ENCODE measurements at regions not wholly inside any gene's neighbourhood (a gene's known extent, or its start where the extent isn't known, plus 50 kb on each side); places are given as distances from the start of the nearest gene placed in this dataset.

- Mint-ChIP-seq H3K4me3 (no peak overlapping the region), H3K9me3 (no peaks in the 10 kb centered on the region), H3K27ac (no peak overlapping the region), H3K36me3 (no peaks in the 10 kb centered on the region), H3K27me3 (ENCODE audit: low read depth in 3 of 3) (no peaks in the 10 kb centered on the region), H3K4me1 (peaks cover 7% of the 10 kb centered on the region)
- H3K9me3 ChIP-seq (replicated peaks in 1 of 2; ENCODE audit: control insufficient read depth in 1 of 2, insufficient read depth in 1 of 2, low read length in 2 of 2), result no peaks in the 10 kb centered on the region
- no peak overlapping the region for H3K4me3 ChIP-seq (replicated peaks in 1 of 3; ENCODE audit: low read depth in 2 of 3, low read length in 3 of 3)
- no peak for TF ChIP-seq CTCF (IDR thresholded peaks at IDR 0.05)
- H3K79me2 ChIP-seq (ENCODE audit: insufficient read depth, low read length), result no peaks in the 10 kb centered on the region
- DNase-seq, result no peak
- no peaks in the 10 kb centered on the region for H4K20me1 ChIP-seq (ENCODE audit: insufficient read depth, low read length)
- H3K27me3 ChIP-seq (ENCODE audit: control insufficient read depth in 2 of 2, insufficient read depth in 2 of 2, low read length in 2 of 2), result no peaks in the 10 kb centered on the region
- H3K4me2 ChIP-seq (replicated peaks; ENCODE audit: extremely low read depth, low read length, poor library complexity, severe bottlenecking), result no peak overlapping the region
- WGBS (ENCODE audit: insufficient coverage), result 100% methylated on average over 4 of the region's 4 CpGs
- peaks cover 4 to 8% of the 10 kb centered on the region in 2 donors for H3K4me1 ChIP-seq (ENCODE audit: control insufficient read depth in 1 of 2, insufficient read depth in 2 of 2, low read length in 2 of 2)
- intact Hi-C loops (cut with micrococcal nuclease), result no loop called here
- no peak overlapping the region for H3K27ac ChIP-seq (ENCODE audit: low read depth in 1 of 2, low read length in 2 of 2)
- no peak overlapping the region for H3K9ac ChIP-seq (ENCODE audit: insufficient read depth, low read length, poor library complexity, severe bottlenecking)
- no peaks in the 10 kb centered on the region for H3K36me3 ChIP-seq (replicated peaks in 1 of 2; ENCODE audit: control insufficient read depth in 1 of 2, insufficient read depth in 2 of 2, low read length in 2 of 2)
- no peak overlapping the region for H2AFZ ChIP-seq (ENCODE audit: insufficient read depth, low read depth, low read length, poor library complexity, severe bottlenecking)
Observed at GRCh38 chr4:81754169-81754568, 282.5 kb upstream of the RASGEF1B start.

DNA sequence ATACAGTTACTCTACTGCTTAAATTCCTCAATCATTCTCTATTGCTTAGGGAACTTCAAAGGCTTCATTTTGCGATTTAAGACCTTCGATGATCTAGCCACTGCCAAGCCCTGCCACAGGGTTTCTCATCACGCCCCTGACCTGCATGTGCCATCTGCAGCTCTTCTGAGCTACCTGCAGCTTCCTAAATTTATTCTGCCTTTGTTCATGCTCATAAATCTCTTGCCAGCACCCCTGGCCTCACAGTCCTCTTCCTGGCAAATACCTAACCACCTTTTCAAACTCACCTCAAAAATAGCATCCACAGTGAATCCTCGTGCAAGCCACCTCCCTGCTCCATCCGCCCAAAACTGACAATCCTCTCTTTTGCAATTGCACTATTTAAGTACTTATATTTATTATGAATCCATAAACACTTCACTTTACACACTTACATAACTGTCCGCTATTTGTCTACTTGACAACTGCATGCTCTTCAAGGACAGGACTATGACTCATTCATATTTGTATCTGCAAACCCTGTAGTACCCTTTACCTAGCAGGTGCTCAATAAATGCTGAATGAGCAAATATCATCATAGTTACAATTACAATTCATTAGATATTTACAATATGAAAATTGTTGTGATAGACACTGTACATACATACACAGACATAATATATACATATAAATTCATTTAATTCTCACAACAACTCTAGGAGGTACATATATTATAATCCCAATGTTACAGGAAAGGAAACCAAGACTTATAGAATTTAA lies 280.0 kb upstream of the RASGEF1B start:
- no peaks in the 10 kb centered on the region for H3K36me3 ChIP-seq (replicated peaks in 1 of 2; ENCODE audit: control insufficient read depth in 1 of 2, insufficient read depth in 2 of 2, low read length in 2 of 2)
- no peaks in the 10 kb centered on the region for H3K9me3 ChIP-seq (replicated peaks in 1 of 2; ENCODE audit: control insufficient read depth in 1 of 2, insufficient read depth in 1 of 2, low read length in 2 of 2)
- Mint-ChIP-seq H3K9me3 (no peaks in the 10 kb centered on the region), H3K27ac (no peak overlapping the region), H3K27me3 (ENCODE audit: low read depth in 3 of 3) (no peaks in the 10 kb centered on the region), H3K4me1 (peaks cover 10% of the 10 kb centered on the region), H3K36me3 (no peaks in the 10 kb centered on the region), H3K4me3 (no peak overlapping the region)
- H3K79me2 ChIP-seq (ENCODE audit: insufficient read depth, low read length), result no peaks in the 10 kb centered on the region
- DNase-seq, result no peak
- H3K9ac ChIP-seq (ENCODE audit: insufficient read depth, low read length, poor library complexity, severe bottlenecking), result no peak overlapping the region
- 99% methylated on average over 5 of the region's 6 CpGs for WGBS (ENCODE audit: insufficient coverage)
- H3K27me3 ChIP-seq (ENCODE audit: control insufficient read depth in 2 of 2, insufficient read depth in 2 of 2, low read length in 2 of 2), result no peaks in the 10 kb centered on the region
- intact Hi-C loops (cut with micrococcal nuclease), result no loop called here
- no peaks in the 10 kb centered on the region for H4K20me1 ChIP-seq (ENCODE audit: insufficient read depth, low read length)
- no peak overlapping the region for H3K4me3 ChIP-seq (replicated peaks in 1 of 3; ENCODE audit: low read depth in 2 of 3, low read length in 3 of 3)
- no peak for TF ChIP-seq CTCF (IDR thresholded peaks at IDR 0.05)
- H2AFZ ChIP-seq (ENCODE audit: insufficient read depth, low read depth, low read length, poor library complexity, severe bottlenecking), result no peak overlapping the region
- H3K4me2 ChIP-seq (replicated peaks; ENCODE audit: extremely low read depth, low read length, poor library complexity, severe bottlenecking), result no peak overlapping the region
- no peak overlapping the region for H3K27ac ChIP-seq (ENCODE audit: low read depth in 1 of 2, low read length in 2 of 2)
- H3K4me1 ChIP-seq (ENCODE audit: control insufficient read depth in 1 of 2, insufficient read depth in 2 of 2, low read length in 2 of 2), result peaks cover 10 to 12% of the 10 kb centered on the region in 2 donors

Measured in CD14-positive monocyte (primary cell).